DMS114 treated with DMSO at 0.1 percent for 48 hours (cell line): ENCODE measurements at regions not wholly inside any gene's neighbourhood (a gene's known extent, or its start where the extent isn't known, plus 50 kb on each side); places are given as distances from the start of the nearest gene placed in this dataset.

ENCODE experiments used
- DNase-seq: peaks from one replicate; lab custom pipeline; 2025; ENCODE audit not compliant: unreplicated experiment; lab: John Stamatoyannopoulos, UW

GRCh38 chr6:166728884-166729530 is 102.0 kb upstream of the RPS6KA2 start:
- no peak for DNase-seq

GRCh38 chr6:166726201-166726600 is 99.2 kb upstream of the RPS6KA2 start:
- no peak for DNase-seq

GRCh38 chr6:166725571-166725970 is 98.5 kb upstream of the RPS6KA2 start:
- DNase-seq: no peak

GRCh38 chr6:166724576-166724975 is 97.5 kb upstream of the RPS6KA2 start:
- DNase-seq: no peak

DNA sequence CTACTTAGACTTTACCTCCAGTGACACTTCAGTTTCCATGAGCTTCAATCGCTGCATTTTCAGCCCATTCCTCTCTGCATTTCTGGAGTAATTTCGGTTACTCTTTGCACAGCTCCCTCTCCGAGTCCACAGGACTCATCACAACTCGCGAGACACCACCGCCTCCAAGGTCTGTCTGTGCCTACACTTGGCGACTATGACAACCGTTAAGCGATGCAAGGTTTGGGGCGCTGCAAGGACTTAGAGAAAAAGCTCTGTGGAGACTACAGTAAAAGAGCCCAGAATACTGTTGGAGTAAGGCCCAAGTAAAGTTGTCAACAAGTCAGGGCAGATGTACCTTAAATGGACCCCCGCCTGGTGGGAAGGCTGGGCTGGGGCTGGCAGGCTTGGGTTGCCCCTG is 95.7 kb upstream of the RPS6KA2 start:
- no peak for DNase-seq

DNA sequence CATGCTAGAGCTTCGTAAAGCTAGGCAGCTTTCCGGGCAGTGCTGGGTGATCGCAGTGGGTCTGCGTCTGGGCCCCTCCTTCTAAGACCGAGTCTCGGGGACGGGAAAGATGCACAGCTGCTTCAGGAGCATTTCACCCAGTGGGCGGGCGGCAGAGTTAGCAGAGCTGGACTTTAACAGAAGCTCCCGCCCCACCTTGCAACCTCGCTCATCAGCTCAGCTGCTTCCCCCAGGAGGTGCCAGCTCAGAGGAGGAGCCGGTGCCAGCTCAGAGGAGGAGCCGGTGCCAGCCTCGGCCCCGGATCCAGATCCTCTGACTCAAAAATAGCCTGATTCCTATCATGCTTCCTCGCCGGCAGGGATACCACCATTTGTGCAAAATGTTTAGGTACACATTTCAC is 94.5 kb upstream of the RPS6KA2 start:
- no peak for DNase-seq

GRCh38 chr6:166720856-166721255 is 93.8 kb upstream of the RPS6KA2 start:
- DNase-seq: no peak

DNA sequence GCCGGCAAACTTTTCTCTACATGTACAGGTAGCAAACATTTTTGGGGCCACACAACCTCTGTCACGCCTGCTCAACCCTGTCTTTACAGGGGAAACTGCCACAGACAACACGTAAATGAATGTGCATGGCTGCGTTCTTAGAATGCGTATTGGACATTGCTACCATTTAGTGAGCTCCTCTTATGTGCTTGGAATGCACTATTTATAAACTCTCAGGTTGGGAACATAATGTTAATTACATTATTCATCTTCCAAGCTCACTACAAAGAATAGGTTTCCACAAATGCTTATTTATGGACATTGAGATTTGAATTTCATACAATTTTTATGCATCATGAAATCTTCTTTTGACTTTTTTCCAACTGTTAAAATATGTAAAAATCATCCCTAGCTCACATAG is 92.0 kb upstream of the RPS6KA2 start:
- no peak for DNase-seq

- DNase-seq: no peak
Measured at GRCh38 chr6:166718516-166718915, 91.5 kb upstream of the RPS6KA2 start.

- no peak for DNase-seq
Measured at GRCh38 chr6:166716910-166717617, 90.0 kb upstream of the RPS6KA2 start.

- DNase-seq: no peak
Measured at GRCh38 chr6:166715992-166716391, 88.9 kb upstream of the RPS6KA2 start.

DNA sequence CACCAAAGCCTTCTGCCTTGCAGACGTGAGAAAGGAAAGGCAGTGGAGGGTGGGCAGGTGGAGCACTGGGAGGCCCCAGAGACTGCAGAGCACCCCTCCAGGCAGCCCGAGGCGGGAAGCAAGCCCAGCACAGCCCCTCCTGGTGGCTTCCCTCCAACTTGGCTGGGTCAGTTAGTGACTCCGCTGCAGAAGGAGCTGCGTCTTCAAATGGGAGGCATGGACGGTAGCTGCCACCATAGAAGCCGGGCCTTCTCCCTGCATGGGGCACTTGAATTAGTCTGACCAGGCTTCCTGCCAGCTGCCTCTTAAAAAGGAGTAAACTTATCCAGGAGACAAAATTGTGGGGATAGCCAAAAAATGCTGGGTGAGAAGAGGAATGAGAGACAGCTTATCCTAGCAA is 88.0 kb upstream of the RPS6KA2 start:
- no peak for DNase-seq

GRCh38 chr6:166714581-166714980 is 87.5 kb upstream of the RPS6KA2 start:
- no peak for DNase-seq

DNA sequence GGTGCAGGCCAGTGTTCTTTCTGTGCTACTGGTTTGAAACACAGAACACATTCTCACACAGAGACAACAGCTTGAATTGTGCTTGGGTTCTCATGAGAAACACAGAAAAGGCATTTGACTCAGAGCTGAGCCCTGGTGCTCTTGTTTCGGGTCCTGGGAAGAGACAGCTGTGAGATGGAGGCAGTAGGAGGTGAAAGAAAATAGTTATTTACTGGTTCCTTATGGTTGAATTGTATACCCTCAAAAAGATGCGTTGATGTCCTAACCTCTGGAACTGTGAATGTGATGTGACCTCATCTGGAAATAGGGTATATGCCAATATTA is 87.1 kb upstream of the RPS6KA2 start:
- no peak for DNase-seq

DNA sequence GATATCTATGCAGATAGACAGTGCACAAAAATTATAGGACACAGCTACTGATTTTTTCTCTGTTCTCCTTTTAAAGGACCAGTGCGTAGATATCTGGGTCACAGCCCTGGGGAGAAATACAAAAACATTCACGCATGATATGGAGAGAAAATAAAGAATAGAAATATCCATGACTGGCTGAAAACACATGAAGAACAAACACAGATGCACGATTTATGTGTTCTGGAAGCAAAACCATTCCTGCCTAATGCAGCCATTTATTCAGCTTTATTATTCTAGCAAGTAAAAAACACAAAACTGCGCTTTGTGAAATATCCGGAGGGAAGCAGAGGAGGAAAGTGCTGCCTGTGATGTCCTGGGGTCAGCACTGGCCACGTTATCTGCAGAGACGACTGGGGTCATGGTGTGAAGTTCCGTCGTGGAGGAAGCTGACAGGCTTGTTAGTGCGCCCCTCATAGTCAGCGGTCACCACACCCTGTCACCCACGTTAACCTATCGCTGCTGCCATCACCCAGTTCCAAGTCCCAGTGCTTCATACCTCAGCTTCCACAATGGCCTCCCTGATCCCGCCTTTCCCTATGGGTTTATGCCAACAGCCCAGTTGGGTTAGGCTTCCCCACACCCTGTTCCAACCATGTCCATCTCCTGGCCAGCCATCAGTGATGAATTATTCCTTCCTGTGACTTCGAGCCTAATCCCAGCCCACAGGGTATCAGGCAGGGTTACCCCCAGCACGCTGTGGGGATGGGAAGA is 86.6 kb upstream of the RPS6KA2 start:
- no peak for DNase-seq

DNA sequence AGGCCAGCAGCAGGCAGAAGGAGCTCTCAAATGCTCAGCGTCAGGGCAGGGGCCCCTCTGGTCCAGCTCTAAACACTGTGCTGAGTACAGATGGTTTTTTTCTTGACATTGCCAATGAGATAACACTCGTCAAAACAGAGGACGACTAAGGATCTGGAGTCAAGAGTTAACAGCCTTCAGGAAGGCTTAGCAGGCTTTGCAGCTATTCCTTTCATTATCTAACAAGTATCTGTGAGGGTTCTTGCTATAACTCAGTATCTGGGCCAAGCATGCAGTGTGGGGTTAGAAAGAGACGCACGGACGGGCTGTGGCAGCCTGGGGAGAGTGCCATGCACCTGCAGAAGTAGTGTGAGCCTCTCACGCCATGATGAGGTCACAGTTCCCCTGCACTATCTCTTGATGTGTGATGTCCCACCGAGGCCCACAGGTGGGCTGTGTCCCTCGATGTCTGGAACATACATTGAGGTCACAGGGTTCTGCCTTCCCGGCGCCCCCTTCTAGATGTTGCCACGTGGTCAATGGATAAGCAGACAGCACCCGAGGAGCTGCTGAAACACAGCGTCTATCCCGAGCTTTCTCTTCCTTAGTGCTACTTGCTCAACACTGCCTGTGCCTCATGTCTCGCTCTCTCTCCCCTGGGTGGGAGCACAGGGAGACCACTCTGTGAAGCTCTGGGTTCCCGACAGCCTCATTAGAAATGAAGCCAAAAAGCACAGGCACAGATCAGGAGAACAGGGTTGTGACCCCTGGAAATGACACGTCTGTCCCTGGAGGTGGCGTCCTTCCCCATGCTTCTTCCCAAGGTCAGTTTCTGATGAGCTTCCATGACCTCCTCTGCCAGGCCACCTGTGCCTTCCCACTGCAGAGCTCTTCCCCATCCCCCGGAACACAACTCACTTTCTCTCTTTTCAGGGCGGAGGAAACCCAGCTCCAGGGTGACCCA is 85.5 kb upstream of the RPS6KA2 start:
- DNase-seq: no peak

GRCh38 chr6:166710084-166710483 is 83.0 kb upstream of the RPS6KA2 start:
- no peak for DNase-seq

DNA sequence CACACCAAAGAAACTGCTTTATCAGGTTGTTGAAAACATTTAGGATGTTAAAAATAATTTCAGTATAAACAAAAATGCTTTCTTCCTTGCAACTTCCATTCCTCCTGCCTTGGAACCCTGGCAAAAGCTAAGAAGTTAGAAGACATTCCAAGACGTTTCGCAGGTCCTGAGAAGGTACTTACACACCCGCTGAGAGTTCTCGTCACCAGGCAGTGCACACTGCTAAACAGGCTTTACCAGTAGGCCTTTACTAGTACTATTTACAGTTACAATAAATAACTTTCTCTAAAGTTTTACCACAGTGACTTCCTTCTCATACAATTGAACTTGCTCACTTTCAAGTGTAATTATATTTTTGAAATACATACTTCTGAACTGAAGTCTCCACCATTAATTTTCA is 81.4 kb upstream of the RPS6KA2 start:
- no peak for DNase-seq

- DNase-seq: no peak
Measured at GRCh38 chr6:166707045-166707444, 80.0 kb upstream of the RPS6KA2 start.

GRCh38 chr6:166705069-166705468 is 78.0 kb upstream of the RPS6KA2 start:
- DNase-seq: no peak

DNA sequence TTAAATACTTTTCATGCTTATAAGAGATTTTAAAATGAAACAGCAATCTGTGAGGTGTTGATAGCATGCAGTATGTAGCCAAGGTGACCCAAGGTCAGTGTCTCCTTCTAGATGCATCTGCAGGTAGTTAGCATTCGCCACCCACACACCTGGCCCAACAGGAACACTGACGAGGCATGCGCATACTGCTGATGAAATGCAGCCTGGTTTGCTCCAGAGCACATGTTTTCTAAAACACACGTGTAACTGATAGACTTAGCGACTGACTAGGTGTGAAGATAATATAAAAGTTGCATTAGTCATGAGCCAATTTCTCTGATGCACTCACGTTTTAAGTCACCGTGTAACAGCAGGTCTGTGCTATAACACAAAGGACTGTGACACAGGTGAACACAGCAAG is 77.1 kb upstream of the RPS6KA2 start:
- no peak for DNase-seq
